ENCODE measurements at regions not wholly inside any gene's neighbourhood (a gene's known extent, or its start where the extent isn't known, plus 50 kb on each side); places are given as distances from the start of the nearest gene placed in this dataset.
"Not testable (repeated sequence)": the region's sequence is repeated elsewhere in the genome, so short reads cannot be mapped to it uniquely, and the experiment has no call there.

- no peak for DNase-seq
These were observed 898.6 kb upstream of the POT1 start for GRCh38 chr7:125828153-125828700.

GRCh38 chr7:125823538-125823937, 893.9 kb upstream of the POT1 start:
- no peak for DNase-seq

DNA sequence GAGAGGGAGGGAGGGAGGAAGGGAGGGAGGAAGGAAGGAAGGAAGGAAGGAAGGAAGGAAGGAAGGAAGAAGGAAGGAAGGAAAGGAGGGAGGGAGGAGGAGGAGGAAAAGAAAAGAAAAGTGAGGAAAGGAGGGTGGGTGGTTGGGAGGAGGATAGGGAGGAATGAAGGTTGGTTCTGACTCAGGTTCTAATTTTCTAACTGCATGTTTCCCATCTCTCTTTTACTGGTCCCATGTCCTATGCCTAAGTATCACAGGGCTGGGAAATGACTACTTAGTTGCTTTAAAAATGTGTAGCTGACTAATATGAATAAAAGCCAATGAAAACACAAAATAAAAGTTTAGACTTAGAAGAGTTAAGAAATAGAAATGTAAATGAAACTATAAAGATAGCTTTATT, 890.9 kb upstream of the POT1 start:
- no peak for DNase-seq

DNA sequence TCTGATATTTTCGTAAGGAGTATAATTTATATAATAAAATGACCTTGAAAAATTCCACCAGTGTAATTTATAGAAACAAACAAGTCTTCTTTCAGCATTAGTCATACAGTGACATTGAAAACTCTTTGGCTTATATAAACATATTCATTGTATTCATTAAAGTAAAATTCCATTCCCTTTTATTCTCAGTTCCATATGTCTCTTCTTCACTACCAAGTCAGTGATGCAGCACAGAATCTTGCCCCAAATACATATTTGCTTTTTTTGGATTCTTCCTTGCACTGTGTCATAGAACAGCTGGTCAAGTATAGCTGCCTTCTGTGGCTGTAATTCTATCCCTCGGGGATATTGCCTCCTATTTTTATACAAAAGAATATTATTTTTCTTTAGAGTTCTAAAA, 884.5 kb upstream of the POT1 start:
- no peak for DNase-seq

- DNase-seq = not testable (repeated sequence)
These were observed 876.9 kb upstream of the POT1 start for GRCh38 chr7:125806491-125806890.

GRCh38 chr7:125804273-125804672, 874.6 kb upstream of the POT1 start:
- no peak for DNase-seq

GRCh38 chr7:125780153-125780552, 850.5 kb upstream of the POT1 start:
- DNase-seq = no peak

DNA sequence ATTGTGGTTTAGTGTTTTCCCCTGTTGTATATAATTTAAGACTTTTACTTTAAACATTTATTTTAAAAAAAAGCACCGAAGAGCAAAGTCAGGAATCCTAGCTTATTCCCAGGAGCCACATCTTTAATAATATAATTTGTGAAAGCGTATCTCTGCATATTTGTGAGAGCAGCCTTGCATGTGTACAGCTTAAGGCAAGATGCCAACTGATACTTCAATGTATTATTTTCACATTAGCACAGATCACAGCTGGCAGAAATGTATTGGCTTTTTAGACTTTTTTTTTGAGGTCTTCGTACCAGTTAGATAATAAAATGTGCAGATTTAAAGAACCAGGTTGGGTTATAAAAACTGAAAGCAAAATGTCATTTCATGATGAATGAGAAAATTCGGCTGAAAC, 845.7 kb upstream of the POT1 start:
- DNase-seq = no peak

DNA sequence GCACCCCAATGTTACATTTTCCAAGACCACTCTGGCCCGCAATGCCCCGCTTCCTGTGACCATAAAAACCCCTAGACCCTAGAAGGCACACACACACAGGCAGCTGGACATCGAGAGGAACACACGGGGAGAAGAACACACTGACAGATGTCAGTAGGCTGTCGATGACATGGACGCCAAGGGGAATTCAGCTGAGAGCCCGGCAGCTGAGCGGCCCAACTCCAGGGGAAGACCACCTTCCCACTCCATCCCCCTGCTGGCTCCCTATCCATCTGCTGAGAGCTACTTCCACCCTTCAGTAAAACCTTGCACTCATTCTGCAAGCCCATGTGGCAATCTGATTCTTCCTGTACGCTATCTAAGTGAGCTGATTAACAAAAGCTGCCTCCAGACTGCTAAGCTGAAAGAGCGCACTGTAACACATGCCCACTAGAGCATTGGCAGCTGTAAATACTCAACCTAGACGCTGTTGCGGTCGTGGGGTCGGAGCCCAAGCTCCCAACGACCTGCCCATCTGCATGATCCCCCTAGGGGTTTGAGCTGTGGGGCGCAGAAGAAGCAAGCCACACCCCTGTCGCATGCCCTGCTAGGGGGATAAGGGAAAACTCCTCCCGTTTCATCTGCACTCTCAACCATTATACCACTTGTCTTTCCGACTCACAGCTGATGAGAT, 843.6 kb upstream of the POT1 start:
- no peak for DNase-seq

- DNase-seq = no peak
These were observed 818.3 kb upstream of the POT1 start for GRCh38 chr7:125747966-125748365.

- no peak for DNase-seq
These were observed 816.9 kb upstream of the POT1 start for GRCh38 chr7:125746510-125746909.

- DNase-seq = no peak
These were observed 797.6 kb upstream of the POT1 start for GRCh38 chr7:125727215-125727614.

DNA sequence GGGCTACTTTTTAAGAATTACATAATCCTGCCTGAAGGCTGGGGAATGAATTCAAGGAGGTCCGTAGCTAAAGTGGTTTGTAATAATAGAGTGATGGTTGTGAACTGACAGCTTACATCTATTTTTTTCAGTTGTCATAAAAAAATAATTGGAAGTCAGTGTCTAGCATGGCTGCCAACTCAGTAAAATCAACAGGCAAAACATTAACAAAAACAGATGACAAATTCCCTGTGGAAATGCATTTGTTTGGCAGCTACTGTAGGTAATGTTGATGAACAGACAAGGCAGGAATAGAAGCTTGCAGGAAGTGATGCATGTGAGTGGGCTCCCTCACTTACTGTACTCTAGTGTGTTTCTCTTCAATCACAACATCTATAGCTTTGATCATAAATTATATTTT, 766.0 kb upstream of the POT1 start:
- DNase-seq = no peak

- DNase-seq = no peak
These were observed 753.5 kb upstream of the POT1 start for GRCh38 chr7:125683156-125683555.

- no peak for DNase-seq
These were observed 751.9 kb upstream of the POT1 start for GRCh38 chr7:125681508-125681907.

DNA sequence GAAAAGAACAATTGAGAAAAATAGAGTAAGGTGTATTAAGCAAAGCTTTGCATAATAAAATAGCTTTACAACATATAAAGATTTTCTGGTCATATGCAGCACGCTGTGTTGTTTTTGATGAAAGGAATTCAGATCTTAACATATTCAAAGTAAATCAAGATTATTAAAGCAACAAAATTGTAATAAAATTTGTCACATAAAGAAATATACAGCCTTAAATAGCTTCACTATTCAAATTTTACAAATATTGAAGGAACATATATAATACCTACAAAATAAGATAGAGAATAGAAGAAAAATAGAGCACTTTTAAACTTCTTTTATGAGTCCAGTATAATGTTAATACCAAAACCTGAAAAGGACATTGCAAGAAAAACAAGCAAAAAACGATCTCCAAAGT, 749.1 kb upstream of the POT1 start:
- no peak for DNase-seq

DNA sequence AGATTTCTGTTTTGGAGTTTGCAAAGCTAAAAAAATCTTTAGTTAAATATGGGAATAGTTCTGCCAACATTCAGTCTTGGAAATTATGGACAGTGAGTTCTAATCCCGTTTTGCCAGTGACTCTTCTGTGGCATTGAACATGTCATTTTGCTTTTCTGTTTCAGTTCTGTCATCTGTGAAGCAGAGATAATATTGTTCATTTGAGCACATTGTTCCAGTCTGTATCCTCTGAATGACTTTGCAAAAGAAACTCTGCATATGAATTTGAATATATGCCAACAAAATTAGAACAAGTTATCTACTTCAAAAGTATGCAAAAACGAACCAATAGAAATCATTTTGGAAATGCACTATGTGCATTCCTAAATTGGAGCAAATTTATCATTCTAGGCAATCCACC, 746.0 kb upstream of the POT1 start:
- no peak for DNase-seq

DNA sequence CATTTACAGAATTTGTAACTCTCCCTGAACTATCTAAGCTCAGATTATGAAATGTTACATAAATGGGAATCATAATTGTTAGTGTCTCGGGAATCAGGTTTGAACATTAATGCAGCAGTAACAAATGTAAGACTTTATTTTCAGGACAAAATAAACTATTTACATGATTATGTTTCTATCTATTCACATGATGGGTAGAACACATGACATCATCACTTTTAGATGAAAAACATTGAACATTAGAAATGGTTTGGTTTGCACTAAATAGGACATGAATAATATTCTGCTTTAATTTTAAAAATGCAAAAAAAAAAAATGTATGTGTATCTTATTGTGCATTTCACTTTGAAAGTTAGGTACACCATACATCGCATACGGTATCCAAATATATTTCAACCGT, 745.5 kb upstream of the POT1 start:
- DNase-seq = no peak

DNA sequence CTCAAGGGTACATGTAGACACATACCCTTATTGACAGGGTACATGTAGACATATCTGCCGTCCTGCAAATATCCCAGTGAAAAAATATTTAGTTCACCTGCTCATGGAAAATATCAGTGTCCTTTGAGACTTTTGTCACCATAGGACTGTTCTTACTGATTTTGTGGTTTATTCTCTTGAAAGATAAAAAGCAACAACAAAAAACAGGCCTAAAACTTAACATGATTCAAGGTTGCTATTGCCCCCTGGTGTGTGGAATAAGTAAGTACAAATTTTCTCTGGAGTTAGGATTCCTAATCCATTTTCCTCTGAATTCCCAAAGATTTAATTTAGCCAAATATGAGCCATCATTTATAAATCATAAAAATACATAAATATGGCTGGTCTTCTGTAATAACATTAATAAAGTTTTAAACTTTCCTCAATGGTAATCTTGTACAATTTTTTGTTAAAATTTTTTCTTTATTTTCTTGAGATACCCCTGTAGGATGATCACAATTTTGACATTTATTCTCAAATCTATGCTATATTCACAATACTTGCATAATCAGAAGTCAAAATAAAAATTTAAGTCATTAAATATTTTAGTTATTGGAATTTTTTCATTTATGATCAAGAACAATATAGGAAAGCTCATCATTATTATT, 741.4 kb upstream of the POT1 start:
- no peak for DNase-seq

GRCh38 chr7:125668321-125668993, 738.8 kb upstream of the POT1 start:
- DNase-seq = no peak

GRCh38 chr7:125664625-125665024, 735.0 kb upstream of the POT1 start:
- DNase-seq = no peak

DNA sequence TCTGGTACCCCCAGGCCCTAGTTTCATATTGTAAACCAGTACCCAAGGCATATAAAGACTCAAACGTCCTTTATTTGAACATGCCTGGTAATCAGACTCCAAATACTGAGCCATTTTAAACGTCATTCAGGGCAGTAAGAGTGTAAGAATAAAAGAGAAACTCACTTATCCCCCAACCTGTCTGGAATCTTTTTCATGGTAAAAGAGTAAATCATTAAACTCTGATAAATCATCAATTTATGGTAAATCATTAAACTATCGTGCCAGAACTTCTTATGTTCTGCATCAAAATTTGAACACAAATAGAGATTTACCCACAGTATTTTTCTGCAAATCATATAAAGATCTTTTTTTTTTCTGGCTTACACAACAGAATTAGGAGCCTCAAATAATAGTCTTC, 734.3 kb upstream of the POT1 start:
- no peak for DNase-seq

DNA sequence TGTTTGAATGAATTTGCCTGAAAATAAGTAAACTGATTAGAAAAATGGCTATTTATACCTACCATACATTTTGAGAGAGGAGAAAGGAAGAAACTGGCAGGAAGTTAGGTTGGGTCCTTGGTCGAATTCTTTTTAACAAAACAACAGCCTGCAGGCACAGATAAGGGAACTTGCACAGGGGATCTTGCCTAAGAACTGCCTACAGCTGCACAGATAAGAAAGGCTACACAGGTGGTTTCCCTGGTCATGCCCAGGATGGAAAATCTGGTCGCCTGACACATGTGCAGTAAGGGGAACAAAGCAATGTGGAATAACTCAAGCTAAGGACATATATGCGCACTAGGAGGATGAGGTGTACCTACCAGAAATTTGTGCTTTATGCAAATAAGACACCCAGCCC, 732.1 kb upstream of the POT1 start:
- no peak for DNase-seq

DNA sequence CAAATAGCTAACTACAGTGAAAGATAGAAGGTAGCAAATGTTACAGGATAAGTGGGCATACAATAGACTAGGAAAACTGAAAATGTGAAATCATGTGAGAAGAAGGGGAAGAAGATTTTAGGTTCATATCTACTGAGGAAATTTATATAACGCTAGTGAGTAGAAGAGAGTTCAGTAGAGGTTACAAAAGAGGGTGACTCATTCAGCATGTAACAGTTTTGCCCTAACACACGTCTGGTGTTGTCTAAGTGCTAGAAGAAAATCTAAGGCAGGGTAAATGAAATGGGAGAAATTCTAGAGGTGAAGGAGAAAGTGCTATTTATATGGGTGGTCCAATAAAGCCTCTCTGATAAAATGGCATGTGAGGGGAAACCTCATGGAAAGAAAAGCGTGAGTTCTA, 731.4 kb upstream of the POT1 start:
- no peak for DNase-seq

All from 8988T (cell line).